ENCODE measurements at regions not wholly inside any gene's neighbourhood (a gene's known extent, or its start where the extent isn't known, plus 50 kb on each side); places are given as distances from the start of the nearest gene placed in this dataset.

- TF ChIP-seq CTCF (IDR thresholded peaks at IDR 0.05) = no peak
- no peak for TF ChIP-seq POLR2AphosphoS5 (IDR thresholded peaks at IDR 0.05)
- TF ChIP-seq POLR2A (IDR thresholded peaks at IDR 0.05) = no peak
- TF ChIP-seq EP300 (IDR thresholded peaks at IDR 0.05) = no peak
Observed at GRCh38 chr7:67341153-67341768, 344.6 kb downstream of the TYW1 start.
